ENCODE measurements at regions not wholly inside any gene's neighbourhood (a gene's known extent, or its start where the extent isn't known, plus 50 kb on each side); places are given as distances from the start of the nearest gene placed in this dataset.

GRCh38 chr14:29376237-29376636 lies 551.4 kb downstream of the PRKD1 start:
- DNase-seq = peak in 1 of 5 donors; percentile 3
- H3K9ac ChIP-seq (ENCODE audit: low read length in 3 of 3) = no peak overlapping the region
- H3K27ac ChIP-seq (ENCODE audit: low read depth in 2 of 2, low read length in 2 of 2) = no peak overlapping the region
- no peak overlapping the region for H3K4me3 ChIP-seq (ENCODE audit: low read length in 3 of 3)
- TF ChIP-seq, protein P1, sequence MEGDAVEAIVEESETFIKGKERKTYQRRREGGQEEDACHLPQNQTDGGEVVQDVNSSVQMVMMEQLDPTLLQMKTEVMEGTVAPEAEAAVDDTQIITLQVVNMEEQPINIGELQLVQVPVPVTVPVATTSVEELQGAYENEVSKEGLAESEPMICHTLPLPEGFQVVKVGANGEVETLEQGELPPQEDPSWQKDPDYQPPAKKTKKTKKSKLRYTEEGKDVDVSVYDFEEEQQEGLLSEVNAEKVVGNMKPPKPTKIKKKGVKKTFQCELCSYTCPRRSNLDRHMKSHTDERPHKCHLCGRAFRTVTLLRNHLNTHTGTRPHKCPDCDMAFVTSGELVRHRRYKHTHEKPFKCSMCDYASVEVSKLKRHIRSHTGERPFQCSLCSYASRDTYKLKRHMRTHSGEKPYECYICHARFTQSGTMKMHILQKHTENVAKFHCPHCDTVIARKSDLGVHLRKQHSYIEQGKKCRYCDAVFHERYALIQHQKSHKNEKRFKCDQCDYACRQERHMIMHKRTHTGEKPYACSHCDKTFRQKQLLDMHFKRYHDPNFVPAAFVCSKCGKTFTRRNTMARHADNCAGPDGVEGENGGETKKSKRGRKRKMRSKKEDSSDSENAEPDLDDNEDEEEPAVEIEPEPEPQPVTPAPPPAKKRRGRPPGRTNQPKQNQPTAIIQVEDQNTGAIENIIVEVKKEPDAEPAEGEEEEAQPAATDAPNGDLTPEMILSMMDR (IDR thresholded peaks at IDR 0.05; ENCODE audit: borderline replicate concordance, extremely low read depth, insufficient read depth) = no peak
- no peaks in the 10 kb centered on the region for H3K27me3 ChIP-seq (ENCODE audit: control insufficient read depth, insufficient read depth, low read length)
- no peaks in the 10 kb centered on the region for H3K36me3 ChIP-seq (ENCODE audit: control insufficient read depth in 2 of 3, insufficient read depth in 3 of 3, low read length in 3 of 3)
- no peak for FAIRE-seq
- H3K4me1 ChIP-seq (ENCODE audit: control insufficient read depth in 2 of 3, insufficient read depth in 2 of 3, low read depth in 1 of 3, low read length in 3 of 3) = no peaks in the 10 kb centered on the region
- no peaks in the 10 kb centered on the region for H3K9me3 ChIP-seq (ENCODE audit: control insufficient read depth in 2 of 3, insufficient read depth in 1 of 3, low read length in 3 of 3)
- intact Hi-C loops (cut with DNase I) = no loop called here

- Histone ChIP-seq H3K27ac (ENCODE audit: low read depth in 2 of 2, low read length in 2 of 2) (no peak overlapping the region), H3K4me1 (ENCODE audit: control insufficient read depth in 2 of 3, insufficient read depth in 2 of 3, low read depth in 1 of 3, low read length in 3 of 3) (no peaks in the 10 kb centered on the region), H3K36me3 (ENCODE audit: control insufficient read depth in 2 of 3, insufficient read depth in 3 of 3, low read length in 3 of 3) (no peaks in the 10 kb centered on the region), H3K27me3 (ENCODE audit: control insufficient read depth, insufficient read depth, low read length) (no peaks in the 10 kb centered on the region), H3K4me3 (ENCODE audit: low read length in 3 of 3) (no peak overlapping the region), H3K9me3 (ENCODE audit: control insufficient read depth in 2 of 3, insufficient read depth in 1 of 3, low read length in 3 of 3) (no peaks in the 10 kb centered on the region), H3K9ac (ENCODE audit: low read length in 3 of 3) (no peak overlapping the region)
- FAIRE-seq (no peak), DNase-seq (no peak)
- intact Hi-C loops (cut with DNase I) = no loop called here
- TF ChIP-seq, protein P1 (IDR thresholded peaks at IDR 0.05; ENCODE audit: borderline replicate concordance, extremely low read depth, insufficient read depth) = no peak
Observed at GRCh38 chr14:29380826-29381225, 546.8 kb downstream of the PRKD1 start.

GRCh38 chr14:29388571-29388970 lies 539.1 kb downstream of the PRKD1 start:
- DNase-seq (no peak), FAIRE-seq (no peak)
- H3K9ac ChIP-seq (ENCODE audit: low read length in 3 of 3) = no peak overlapping the region
- no peaks in the 10 kb centered on the region for H3K9me3 ChIP-seq (ENCODE audit: control insufficient read depth in 2 of 3, insufficient read depth in 1 of 3, low read length in 3 of 3)
- no peak overlapping the region for H3K4me3 ChIP-seq (ENCODE audit: low read length in 3 of 3)
- TF ChIP-seq, protein P1 (IDR thresholded peaks at IDR 0.05; ENCODE audit: borderline replicate concordance, extremely low read depth, insufficient read depth) = no peak
- H3K4me1 ChIP-seq (ENCODE audit: control insufficient read depth in 2 of 3, insufficient read depth in 2 of 3, low read depth in 1 of 3, low read length in 3 of 3) = no peaks in the 10 kb centered on the region
- H3K27me3 ChIP-seq (ENCODE audit: control insufficient read depth, insufficient read depth, low read length) = no peaks in the 10 kb centered on the region
- no peaks in the 10 kb centered on the region for H3K36me3 ChIP-seq (ENCODE audit: control insufficient read depth in 2 of 3, insufficient read depth in 3 of 3, low read length in 3 of 3)
- H3K27ac ChIP-seq (ENCODE audit: low read depth in 2 of 2, low read length in 2 of 2) = no peak overlapping the region
- intact Hi-C loops (cut with DNase I) = no loop called here
